ENCODE measurements at regions not wholly inside any gene's neighbourhood (a gene's known extent, or its start where the extent isn't known, plus 50 kb on each side); places are given as distances from the start of the nearest gene placed in this dataset.

- DNase-seq, result no peak
These were observed 530.3 kb downstream of the BRD1 start for GRCh38 chr22:49297286-49297870.

DNA sequence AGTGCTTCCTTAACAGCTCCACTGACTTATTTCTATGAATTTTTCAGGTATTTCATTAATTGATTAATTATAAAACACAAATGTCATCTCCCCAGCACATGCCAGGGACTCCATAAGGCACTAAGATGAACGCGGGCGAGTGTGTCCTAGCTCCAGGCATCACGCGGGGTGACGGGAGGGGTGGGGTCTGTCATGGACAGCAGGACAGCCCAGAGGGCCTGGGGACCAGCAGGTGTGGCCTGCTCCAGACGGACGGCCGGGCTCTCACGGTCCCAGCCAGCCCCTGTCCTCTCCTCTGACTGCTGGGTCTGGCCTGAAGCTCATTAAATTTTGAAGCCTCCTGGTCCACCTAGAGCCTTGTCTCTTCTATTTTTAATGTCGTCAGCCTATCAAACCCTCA, 531.1 kb downstream of the BRD1 start:
- DNase-seq, result no peak

GRCh38 chr22:49295851-49296560, 531.7 kb downstream of the BRD1 start:
- DNase-seq, result no peak

DNA sequence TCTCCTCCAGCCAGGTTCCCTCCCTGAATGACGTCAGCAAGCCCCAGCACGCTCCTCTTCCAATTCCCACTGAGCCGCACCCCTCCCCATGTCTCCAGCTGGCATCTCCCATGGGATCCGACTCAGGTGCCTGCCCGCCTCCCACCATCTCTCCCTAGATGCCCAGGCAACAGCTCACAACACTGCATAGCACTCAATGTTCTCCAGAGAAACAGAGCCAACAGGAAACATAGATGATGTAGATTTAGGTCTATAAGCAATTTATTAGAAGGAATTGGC, 532.3 kb downstream of the BRD1 start:
- DNase-seq, result no peak

GRCh38 chr22:49294656-49295464, 532.8 kb downstream of the BRD1 start:
- no peak for DNase-seq

DNA sequence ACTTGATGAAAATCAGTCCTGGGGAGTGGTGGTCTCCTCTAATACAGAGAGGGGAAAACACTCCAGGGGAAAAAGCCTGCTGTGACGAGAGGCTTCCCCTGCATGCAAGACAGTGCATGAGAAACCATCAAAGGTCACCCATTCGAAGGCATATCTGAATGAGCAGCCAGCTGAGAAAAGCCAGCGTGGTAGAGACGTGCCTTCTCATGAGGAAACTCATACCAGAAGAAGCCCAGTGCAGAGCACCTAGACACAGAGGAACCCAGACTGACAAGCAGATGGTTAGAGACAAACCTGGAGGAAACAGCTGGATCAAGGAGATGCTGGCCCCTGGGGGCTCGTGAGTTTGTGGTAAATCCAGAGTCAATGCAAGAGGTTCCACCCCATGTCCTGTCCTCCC, 534.8 kb downstream of the BRD1 start:
- DNase-seq, result no peak

DNA sequence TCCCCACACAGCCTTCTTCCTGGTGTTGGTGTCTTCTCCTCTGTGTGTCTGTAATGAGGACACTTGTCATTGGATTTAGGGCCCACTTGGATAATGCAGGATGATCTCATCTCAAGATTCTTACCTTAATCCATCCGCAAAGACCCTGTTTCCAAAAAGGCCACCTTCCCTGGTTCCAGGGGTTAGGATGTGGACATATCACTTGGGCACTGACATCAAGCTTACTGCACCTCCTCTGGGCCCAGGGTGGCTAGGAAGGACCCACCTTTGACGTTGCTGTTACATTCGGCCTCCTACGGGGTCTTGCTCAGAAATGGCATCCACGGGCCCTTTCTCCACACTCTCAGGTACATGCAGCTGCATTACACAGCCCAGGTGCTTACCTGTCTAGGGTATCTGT, 535.9 kb downstream of the BRD1 start:
- no peak for DNase-seq

GRCh38 chr22:49291169-49291568, 536.5 kb downstream of the BRD1 start:
- no peak for DNase-seq

GRCh38 chr22:49290711-49291110, 537.0 kb downstream of the BRD1 start:
- no peak for DNase-seq

- DNase-seq, result peak in 2 of 51 donors; percentile 3 to 5
These were observed 537.6 kb downstream of the BRD1 start for GRCh38 chr22:49289822-49290679.

DNA sequence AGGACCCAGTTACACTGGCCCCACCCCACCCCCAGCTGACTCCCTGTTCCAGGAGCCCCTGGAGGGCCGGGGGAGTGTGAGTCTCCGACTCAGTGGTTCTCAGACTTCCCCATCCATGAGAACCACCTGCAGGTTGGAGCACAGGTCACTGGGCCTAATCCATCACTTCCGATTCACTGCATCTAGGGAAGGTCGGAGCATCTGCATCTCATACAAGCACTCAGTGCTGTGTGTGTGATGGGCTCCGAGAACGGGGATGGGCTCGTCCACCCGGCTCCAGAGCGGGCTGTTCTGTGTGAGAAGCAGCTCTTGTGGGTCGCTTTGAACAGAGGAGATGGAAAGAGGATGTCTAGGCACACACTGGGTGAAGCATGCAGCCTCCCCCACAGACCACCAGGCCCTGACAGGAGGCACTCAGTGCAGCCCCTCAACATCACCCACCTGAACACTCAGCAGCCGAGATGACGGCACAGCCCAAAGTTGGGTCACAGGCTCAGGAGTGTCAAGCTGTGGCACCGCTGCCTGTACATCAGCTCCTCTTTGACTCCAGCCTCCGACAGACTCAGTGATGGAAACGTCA, 541.4 kb downstream of the BRD1 start:
- no peak for DNase-seq

GRCh38 chr22:49284931-49285330, 542.7 kb downstream of the BRD1 start:
- DNase-seq, result no peak

- DNase-seq, result no peak
These were observed 543.5 kb downstream of the BRD1 start for GRCh38 chr22:49284056-49284784.

- no peak for DNase-seq
These were observed 545.1 kb downstream of the BRD1 start for GRCh38 chr22:49282596-49282995.

- DNase-seq, result no peak
These were observed 546.0 kb downstream of the BRD1 start for GRCh38 chr22:49281467-49282340.

- no peak for DNase-seq
These were observed 549.3 kb downstream of the BRD1 start for GRCh38 chr22:49278340-49278739.

DNA sequence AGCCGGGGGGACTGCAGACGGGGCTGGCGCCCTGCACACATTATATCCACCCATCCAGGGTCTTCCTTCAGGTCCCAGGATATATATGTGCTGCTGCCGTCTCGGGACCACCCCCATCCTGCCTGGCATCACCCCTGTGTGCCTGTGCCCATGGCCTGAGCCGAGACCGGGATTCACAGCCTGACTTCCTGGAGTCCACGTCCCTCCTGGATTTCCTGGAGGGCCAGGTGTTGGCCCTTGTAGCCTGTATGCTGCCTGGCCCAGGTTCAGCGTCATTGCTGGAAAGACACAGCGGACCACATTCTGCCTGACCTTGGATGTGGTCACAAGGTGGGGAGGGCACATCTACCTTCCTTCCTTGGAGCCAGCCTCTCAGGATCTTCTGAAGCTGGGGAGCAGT, 551.1 kb downstream of the BRD1 start:
- no peak for DNase-seq

DNA sequence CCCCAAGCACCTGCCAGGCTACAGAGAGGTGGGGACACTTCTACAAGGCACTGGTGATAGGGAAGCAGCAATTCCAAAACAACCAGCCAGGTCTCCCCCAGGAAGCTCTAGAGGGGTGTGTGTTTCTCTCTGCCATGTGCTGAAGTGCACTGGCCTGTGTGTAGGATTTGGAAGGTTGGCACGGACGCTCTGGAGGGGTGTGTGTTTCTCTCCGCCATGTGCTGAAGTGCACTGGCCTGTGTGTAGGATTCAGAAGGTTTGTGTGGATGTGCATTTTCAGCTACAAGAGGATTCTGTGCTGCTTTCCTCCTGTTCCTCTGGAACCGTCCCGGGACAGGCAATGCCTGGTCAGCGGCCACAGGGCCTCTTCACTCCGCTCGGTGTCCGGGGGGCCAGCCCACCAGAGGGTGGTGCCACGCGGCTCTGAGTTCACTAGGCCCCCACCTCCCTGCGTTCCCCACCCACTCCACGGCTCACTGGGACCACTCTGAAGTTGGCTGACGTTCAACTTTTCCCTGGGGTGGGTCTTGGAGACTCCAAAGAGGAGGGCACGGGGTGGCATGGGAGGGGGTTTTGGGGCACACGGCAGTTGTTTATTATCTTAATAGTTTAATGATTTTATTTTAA, 552.8 kb downstream of the BRD1 start:
- DNase-seq, result no peak

DNA sequence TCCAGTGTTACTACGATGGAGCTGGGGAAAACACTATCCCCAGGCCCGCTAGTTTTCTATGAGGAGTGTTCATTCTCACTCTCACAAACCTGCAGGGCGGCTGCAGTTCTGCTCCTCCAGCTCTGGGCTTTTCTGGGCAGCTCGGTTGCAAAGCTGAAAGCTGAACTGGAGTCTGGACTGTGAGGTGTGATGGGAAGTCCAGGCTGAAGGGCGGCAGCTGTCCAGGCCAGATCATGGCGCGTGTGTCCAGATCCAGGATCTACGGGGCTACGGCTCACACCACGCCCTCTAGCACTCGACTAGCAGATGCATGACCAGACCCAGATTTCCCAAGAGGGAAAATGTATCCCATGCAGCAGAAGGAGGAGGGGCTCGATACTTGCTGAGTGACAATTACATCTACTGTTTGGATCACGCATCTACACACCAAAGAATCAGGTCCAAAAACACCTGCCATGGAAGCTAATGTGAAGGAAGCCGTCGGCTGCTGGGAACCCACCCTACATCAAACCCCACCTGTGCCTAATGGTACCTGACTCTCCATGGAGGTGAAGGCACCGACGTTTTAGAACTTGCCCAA, 555.0 kb downstream of the BRD1 start:
- DNase-seq, result no peak

Data from hypothalamus (tissue), 51 donors.